ENCODE measurements at regions not wholly inside any gene's neighbourhood (a gene's known extent, or its start where the extent isn't known, plus 50 kb on each side); places are given as distances from the start of the nearest gene placed in this dataset.
A peak's percentile ranks its signal among the peaks of the same experiment; 100 is the strongest.

DNA sequence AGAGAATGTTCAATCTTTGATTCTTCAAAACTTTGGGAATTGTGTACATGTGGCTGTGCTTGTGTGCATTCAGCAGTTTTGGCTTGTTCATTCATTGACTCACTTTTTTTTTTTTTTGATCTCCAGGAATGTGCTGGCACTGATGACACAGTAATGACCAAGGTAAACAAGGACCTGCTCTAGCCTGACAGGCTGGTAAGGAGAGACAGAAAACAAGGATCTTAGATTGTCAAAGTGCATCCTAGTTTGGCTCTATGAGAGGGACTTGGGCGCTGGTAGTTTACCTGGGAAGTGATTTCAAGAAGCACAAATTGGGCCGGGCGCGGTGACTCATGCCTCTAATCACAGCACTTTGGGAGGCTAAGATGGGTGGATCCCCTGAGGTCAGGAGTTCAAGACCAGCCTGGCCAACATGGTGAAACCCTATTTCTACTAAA is 233.1 kb upstream of the WSCD1 start:
- TF ChIP-seq FOXP2 (optimal IDR thresholded peaks at IDR 0.05; ENCODE audit: borderline replicate concordance, extremely low read depth, extremely low read length, insufficient read depth) (no peak), SIN3A (IDR thresholded peaks at IDR 0.05; ENCODE audit: borderline replicate concordance, insufficient read depth, low read length) (peak; percentile 84; the same call in 1 of the 2 replicates), TAF1 (IDR thresholded peaks at IDR 0.05; ENCODE audit: borderline replicate concordance, insufficient read depth, low read length) (no peak), POLR2AphosphoS5 (IDR thresholded peaks at IDR 0.05; ENCODE audit: low read depth, low read length) (no peak)
- TF ChIP-seq, protein P1, sequence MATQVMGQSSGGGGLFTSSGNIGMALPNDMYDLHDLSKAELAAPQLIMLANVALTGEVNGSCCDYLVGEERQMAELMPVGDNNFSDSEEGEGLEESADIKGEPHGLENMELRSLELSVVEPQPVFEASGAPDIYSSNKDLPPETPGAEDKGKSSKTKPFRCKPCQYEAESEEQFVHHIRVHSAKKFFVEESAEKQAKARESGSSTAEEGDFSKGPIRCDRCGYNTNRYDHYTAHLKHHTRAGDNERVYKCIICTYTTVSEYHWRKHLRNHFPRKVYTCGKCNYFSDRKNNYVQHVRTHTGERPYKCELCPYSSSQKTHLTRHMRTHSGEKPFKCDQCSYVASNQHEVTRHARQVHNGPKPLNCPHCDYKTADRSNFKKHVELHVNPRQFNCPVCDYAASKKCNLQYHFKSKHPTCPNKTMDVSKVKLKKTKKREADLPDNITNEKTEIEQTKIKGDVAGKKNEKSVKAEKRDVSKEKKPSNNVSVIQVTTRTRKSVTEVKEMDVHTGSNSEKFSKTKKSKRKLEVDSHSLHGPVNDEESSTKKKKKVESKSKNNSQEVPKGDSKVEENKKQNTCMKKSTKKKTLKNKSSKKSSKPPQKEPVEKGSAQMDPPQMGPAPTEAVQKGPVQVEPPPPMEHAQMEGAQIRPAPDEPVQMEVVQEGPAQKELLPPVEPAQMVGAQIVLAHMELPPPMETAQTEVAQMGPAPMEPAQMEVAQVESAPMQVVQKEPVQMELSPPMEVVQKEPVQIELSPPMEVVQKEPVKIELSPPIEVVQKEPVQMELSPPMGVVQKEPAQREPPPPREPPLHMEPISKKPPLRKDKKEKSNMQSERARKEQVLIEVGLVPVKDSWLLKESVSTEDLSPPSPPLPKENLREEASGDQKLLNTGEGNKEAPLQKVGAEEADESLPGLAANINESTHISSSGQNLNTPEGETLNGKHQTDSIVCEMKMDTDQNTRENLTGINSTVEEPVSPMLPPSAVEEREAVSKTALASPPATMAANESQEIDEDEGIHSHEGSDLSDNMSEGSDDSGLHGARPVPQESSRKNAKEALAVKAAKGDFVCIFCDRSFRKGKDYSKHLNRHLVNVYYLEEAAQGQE (IDR thresholded peaks at IDR 0.05; ENCODE audit: insufficient read depth in 1 of 2, low read depth in 2 of 2, low read length in 2 of 2) = no peak

DNA sequence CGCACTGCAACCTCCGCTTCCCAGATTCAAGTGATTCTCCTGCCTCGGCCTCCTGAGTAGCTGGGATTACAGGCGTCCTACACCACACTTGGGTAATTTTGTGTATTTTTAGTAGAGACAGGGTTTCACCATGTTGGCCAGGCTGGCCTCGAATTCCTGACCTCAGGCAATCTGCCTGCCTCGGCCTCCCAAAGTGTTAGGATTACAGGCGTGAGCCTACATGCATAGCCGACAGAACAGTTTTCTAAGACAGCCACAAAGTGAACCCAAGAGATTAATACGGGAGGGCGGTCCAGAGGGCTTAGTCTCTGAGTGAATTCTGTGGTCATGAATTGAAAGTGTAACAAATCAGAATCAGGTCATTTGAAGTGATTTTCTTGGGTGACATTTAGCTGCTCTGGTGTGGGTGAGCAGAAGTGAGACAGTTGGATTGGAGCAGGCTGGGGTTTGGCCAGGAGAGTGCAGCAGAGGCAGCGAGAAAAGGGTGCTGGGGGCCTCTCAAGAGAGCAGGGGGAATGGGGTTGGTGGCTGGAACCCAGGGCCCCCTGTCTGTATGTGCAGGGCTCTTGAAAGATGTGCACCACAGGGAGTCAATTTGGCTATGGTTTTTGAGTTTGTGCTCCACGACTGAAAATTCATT is 231.4 kb upstream of the WSCD1 start:
- TF ChIP-seq TAF1 (IDR thresholded peaks at IDR 0.05; ENCODE audit: borderline replicate concordance, insufficient read depth, low read length) (no peak), SIN3A (IDR thresholded peaks at IDR 0.05; ENCODE audit: borderline replicate concordance, insufficient read depth, low read length) (no peak), FOXP2 (optimal IDR thresholded peaks at IDR 0.05; ENCODE audit: borderline replicate concordance, extremely low read depth, extremely low read length, insufficient read depth) (no peak), POLR2AphosphoS5 (IDR thresholded peaks at IDR 0.05; ENCODE audit: low read depth, low read length) (no peak)
- TF ChIP-seq, protein P1 (IDR thresholded peaks at IDR 0.05; ENCODE audit: insufficient read depth in 1 of 2, low read depth in 2 of 2, low read length in 2 of 2) = no peak

- TF ChIP-seq TAF1 (IDR thresholded peaks at IDR 0.05; ENCODE audit: borderline replicate concordance, insufficient read depth, low read length) = no peak
- TF ChIP-seq POLR2AphosphoS5 (IDR thresholded peaks at IDR 0.05; ENCODE audit: low read depth, low read length) = no peak
- TF ChIP-seq FOXP2 (optimal IDR thresholded peaks at IDR 0.05; ENCODE audit: borderline replicate concordance, extremely low read depth, extremely low read length, insufficient read depth) = no peak
- TF ChIP-seq SIN3A (IDR thresholded peaks at IDR 0.05; ENCODE audit: borderline replicate concordance, insufficient read depth, low read length) = no peak
- TF ChIP-seq, protein P1 (IDR thresholded peaks at IDR 0.05; ENCODE audit: insufficient read depth in 1 of 2, low read depth in 2 of 2, low read length in 2 of 2) = no peak
Observed at GRCh38 chr17:5840811-5841446, 229.2 kb upstream of the WSCD1 start.

DNA sequence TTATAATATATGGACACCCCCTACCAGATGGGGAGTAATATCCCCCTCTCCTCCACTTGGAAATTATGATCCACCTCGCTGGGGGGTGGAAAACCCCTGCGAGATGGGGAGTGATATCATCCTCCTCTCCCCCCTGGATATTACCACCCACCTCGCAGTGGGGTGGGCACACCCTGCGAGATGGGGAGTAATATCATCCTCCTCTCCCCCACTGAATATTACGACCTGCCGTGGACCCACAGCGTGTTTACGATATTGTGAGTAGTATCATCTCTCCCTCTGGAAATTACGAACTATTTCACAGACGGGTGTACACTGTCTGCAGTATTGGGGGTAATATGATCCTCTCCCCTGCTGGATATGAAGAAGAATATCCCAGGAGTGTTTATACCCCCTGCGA is 228.3 kb upstream of the WSCD1 start:
- TF ChIP-seq FOXP2 (optimal IDR thresholded peaks at IDR 0.05; ENCODE audit: borderline replicate concordance, extremely low read depth, extremely low read length, insufficient read depth) (no peak), SIN3A (IDR thresholded peaks at IDR 0.05; ENCODE audit: borderline replicate concordance, insufficient read depth, low read length) (no peak), TAF1 (IDR thresholded peaks at IDR 0.05; ENCODE audit: borderline replicate concordance, insufficient read depth, low read length) (no peak)

- TF ChIP-seq POLR2AphosphoS5 (IDR thresholded peaks at IDR 0.05; ENCODE audit: low read depth, low read length) (0 out of 2 replicates have a peak, but pooled peaks have one; percentile 23), FOXP2 (optimal IDR thresholded peaks at IDR 0.05; ENCODE audit: borderline replicate concordance, extremely low read depth, extremely low read length, insufficient read depth) (no peak)
Observed at GRCh38 chr17:5843366-5844026, 226.7 kb upstream of the WSCD1 start.
